Subcutaneous abdominal adipose tissue (tissue), 5 donors: ENCODE measurements at regions not wholly inside any gene's neighbourhood (a gene's known extent, or its start where the extent isn't known, plus 50 kb on each side); places are given as distances from the start of the nearest gene placed in this dataset.

Experiments
- H3K27ac ChIP-seq: one replicate; pipeline ENCODE4 v1.7.0; 2013; ENCODE audit warnings: low read depth, mild to moderate bottlenecking, inconsistent platforms, low read length, moderate library complexity
- H3K27me3 ChIP-seq, 5 donors: one replicate each; pipeline ENCODE4 v1.7.0; 2013; ENCODE audit warnings: low read length in 5 of 5, inconsistent platforms in 1 of 5; ENCODE audit not compliant: control insufficient read depth in 5 of 5, insufficient read depth in 4 of 5
- H3K36me3 ChIP-seq, 5 donors: one replicate each; pipeline ENCODE4 v1.7.0; 2013; ENCODE audit warnings: low read length in 5 of 5; ENCODE audit not compliant: control insufficient read depth in 5 of 5, insufficient read depth in 5 of 5
- H3K4me1 ChIP-seq, 5 donors: one replicate each; pipeline ENCODE4 v1.7.0; 2013; ENCODE audit warnings: low read length in 5 of 5, mild to moderate bottlenecking in 3 of 5, moderate library complexity in 1 of 5; ENCODE audit not compliant: control insufficient read depth in 5 of 5, insufficient read depth in 5 of 5
- H3K4me3 ChIP-seq, 5 donors: one replicate each; pipeline ENCODE4 v1.7.0; 2013; ENCODE audit warnings: low read length in 5 of 5, low read depth in 1 of 5
- H3K9ac ChIP-seq, 5 donors: one replicate each; pipeline ENCODE4 v1.7.0; 2013; ENCODE audit warnings: low read length in 5 of 5, mild to moderate bottlenecking in 4 of 5, moderate library complexity in 3 of 5
- H3K9me3 ChIP-seq, 5 donors: one replicate each; pipeline ENCODE4 v1.7.0; 2013; ENCODE audit warnings: low read length in 5 of 5; ENCODE audit not compliant: control insufficient read depth in 5 of 5
- donor health status: healthy.
- donor health status: healthy.
- donor health status: healthy.
- donor health status: healthy.
- donor health status: healthy.

GRCh38 chr2:226657340-226658053, 142.1 kb downstream of the IRS1 start:
- Histone ChIP-seq H3K4me3 (no peak overlapping the region), H3K9me3 (no peaks in the 10 kb centered on the region), H3K4me1 (peaks cover 5 to 38% (median 22%) of the 10 kb centered on the region in 5 donors), H3K9ac (no peak overlapping the region), H3K27me3 (peaks cover 0 to 10% (median 4%) of the 10 kb centered on the region in 5 donors), H3K27ac (no peak overlapping the region), H3K36me3 (no peaks in the 10 kb centered on the region)

- no peak overlapping the region for H3K9ac ChIP-seq
Observed at GRCh38 chr2:226656367-226656766, 143.3 kb downstream of the IRS1 start.

GRCh38 chr2:226655871-226656270, 143.7 kb downstream of the IRS1 start:
- no peaks in the 10 kb centered on the region for H3K36me3 ChIP-seq
- H3K27ac ChIP-seq: no peak overlapping the region
- no peak overlapping the region for H3K9ac ChIP-seq
- no peaks in the 10 kb centered on the region for H3K9me3 ChIP-seq
- no peak overlapping the region for H3K4me3 ChIP-seq
- H3K27me3 ChIP-seq: peaks cover 0 to 8% (median 0%) of the 10 kb centered on the region in 5 donors
- H3K4me1 ChIP-seq: peaks cover 2 to 22% (median 10%) of the 10 kb centered on the region in 5 donors

More at GRCh38 chr2:226656367-226656766, 143.3 kb downstream of the IRS1 start:
- Histone ChIP-seq H3K27ac (no peak overlapping the region), H3K27me3 (peaks cover 0 to 4% (median 0%) of the 10 kb centered on the region in 5 donors), H3K9me3 (no peaks in the 10 kb centered on the region), H3K4me3 (no peak overlapping the region), H3K36me3 (no peaks in the 10 kb centered on the region), H3K4me1 (peaks cover 2 to 27% (median 14%) of the 10 kb centered on the region in 5 donors)

GRCh38 chr2:226652983-226653765, 146.4 kb downstream of the IRS1 start:
- Histone ChIP-seq H3K27ac (no peak overlapping the region), H3K9ac (no peak overlapping the region), H3K36me3 (no peaks in the 10 kb centered on the region), H3K9me3 (peaks cover 0 to 6% (median 0%) of the 10 kb centered on the region in 5 donors), H3K4me1 (peaks cover 6 to 24% (median 17%) of the 10 kb centered on the region in 5 donors), H3K27me3 (peaks cover 0 to 9% (median 0%) of the 10 kb centered on the region in 5 donors), H3K4me3 (no peak overlapping the region)

DNA sequence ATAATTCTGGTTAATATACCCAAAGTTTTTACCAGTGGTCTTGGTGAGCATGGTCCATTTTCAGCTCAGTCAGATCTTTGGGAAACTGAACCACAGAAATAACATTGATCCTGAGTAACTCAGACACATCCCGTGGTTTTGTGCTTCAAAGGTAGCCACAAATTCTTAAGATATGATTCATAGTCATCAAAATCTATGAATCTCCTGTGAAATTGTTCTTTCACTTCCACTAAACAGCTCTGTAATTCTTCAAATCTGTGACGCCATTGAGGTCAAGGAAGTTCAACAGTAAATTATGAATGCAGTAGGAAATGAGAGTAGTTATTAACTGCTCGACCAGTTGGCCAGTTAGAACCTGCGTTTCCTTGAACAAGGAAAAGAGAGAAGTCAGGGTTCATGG, 147.3 kb downstream of the IRS1 start:
- H3K27ac ChIP-seq: no peak overlapping the region
- H3K9ac ChIP-seq: no peak overlapping the region
- H3K4me1 ChIP-seq: peaks cover 6 to 24% (median 17%) of the 10 kb centered on the region in 5 donors
- peaks cover 0 to 9% (median 0%) of the 10 kb centered on the region in 5 donors for H3K27me3 ChIP-seq
- H3K9me3 ChIP-seq: peaks cover 0 to 6% (median 0%) of the 10 kb centered on the region in 5 donors
- H3K36me3 ChIP-seq: no peaks in the 10 kb centered on the region
- no peak overlapping the region for H3K4me3 ChIP-seq

DNA sequence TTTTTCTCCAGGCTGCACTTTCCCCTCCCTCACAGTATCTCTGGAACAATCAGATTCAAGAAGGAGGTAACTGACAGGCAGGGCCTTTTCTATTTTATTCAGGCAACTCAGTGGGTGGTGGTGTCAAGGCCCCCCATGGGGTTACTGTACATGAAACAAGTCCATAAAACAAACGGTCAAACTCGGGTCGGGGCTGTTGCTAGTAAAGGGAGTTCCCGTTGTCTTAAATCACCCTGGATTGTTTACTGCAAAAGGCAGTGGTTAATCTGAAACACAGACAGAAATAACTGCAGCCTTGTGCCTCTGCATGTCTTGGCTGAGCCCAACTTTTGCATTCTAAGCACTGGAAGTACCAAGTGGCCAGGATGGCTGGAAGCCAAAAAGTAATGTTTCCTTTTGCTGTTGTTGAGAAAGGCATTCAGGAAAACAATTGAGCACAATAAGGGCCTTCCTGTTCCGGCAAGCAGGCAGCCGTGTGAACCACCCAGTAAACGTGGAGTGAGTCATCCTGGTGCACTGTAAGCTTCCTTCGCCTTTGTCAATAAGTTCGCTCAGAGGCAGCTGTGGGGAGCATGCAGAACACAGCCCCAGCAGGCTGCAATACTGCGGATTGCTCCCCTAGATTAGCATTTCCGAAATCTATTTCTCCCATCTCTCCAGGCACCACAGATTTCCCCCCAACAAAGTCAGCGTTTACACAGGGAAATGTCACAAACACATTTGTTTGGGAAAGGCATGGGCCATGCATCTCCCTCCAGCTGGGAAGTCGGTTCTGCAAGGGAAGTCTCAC, 149.6 kb downstream of the IRS1 start:
- peaks cover 6 to 17% (median 13%) of the 10 kb centered on the region in 5 donors for H3K4me1 ChIP-seq
- no peak overlapping the region for H3K9ac ChIP-seq
- H3K4me3 ChIP-seq: peak overlapping the region in 1 of 5 donors; percentile 18
- H3K9me3 ChIP-seq: peaks cover 0 to 6% (median 0%) of the 10 kb centered on the region in 5 donors
- H3K27me3 ChIP-seq: peaks cover 0 to 18% (median 0%) of the 10 kb centered on the region in 5 donors
- H3K27ac ChIP-seq: peak overlapping the region; percentile 2
- H3K36me3 ChIP-seq: no peaks in the 10 kb centered on the region

DNA sequence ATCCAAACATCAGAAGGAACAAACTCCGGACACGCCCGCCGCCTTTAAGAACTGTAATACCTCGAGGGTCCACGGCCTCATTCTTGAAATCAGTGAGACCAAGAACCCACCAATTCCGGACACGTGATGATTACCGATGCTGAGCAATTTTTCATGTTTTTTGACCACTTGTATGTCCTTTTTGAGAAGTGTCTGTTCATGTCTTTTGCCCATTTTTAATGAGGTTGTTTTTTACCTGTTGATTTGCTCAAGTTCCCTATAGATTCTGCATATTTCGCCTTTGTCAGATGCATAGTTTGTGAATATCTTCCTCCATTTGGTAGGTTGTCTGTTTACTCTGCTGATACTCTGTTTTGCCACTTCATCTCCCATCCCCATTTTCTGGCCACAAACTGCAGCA, 150.4 kb downstream of the IRS1 start:
- peaks cover 0 to 18% (median 0%) of the 10 kb centered on the region in 5 donors for H3K27me3 ChIP-seq
- no peaks in the 10 kb centered on the region for H3K36me3 ChIP-seq
- no peak overlapping the region for H3K27ac ChIP-seq
- peaks cover 9 to 21% (median 19%) of the 10 kb centered on the region in 5 donors for H3K4me1 ChIP-seq
- H3K4me3 ChIP-seq: peak overlapping the region in 1 of 5 donors; percentile 1
- no peak overlapping the region for H3K9ac ChIP-seq
- H3K9me3 ChIP-seq: peaks cover 0 to 6% (median 0%) of the 10 kb centered on the region in 5 donors

DNA sequence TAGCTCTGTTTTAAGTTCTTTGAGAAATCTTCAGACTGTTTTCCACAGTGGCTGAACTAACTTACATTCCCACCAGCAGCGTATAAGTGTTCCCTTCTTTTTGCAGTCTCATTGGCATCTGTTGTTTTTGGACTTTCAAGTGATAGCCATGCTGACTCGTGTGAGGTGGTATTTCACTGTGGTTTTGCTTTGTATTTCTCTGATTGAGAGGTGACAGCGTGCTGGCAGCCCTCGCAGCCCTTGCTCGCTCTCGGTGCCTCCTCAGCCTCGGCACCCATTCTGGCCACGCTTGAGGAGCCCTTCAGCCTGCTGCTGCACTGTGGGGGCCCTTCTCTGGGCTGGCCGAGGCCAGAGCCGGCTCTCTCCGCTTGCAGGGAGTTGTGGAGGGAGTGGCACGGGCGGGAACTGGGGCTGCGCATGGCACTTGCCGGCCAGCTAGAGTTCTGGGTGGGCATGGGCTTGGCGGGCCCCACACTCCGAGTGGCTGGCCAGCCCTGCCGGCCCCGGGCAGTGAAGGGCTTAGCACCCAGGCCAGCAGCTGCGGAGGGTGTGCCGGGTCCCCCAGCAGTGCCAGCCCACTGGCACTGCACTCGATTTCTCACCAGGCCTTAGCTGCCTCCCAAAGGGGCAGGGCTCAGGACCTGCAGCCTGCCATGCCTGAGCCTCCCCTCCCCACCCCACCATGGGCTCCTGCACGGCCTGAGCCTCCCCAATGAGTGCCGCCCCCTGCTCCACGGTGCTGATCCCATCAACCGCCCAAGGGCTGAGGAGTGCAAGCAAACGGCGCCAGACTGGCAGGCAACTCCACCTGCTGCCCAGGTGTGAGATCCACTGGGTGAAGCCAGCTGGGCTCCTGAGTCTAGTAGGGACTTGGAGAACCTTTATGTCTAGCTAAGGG, 151.8 kb downstream of the IRS1 start:
- Histone ChIP-seq H3K36me3 (no peaks in the 10 kb centered on the region), H3K4me1 (peaks cover 11 to 27% (median 24%) of the 10 kb centered on the region in 5 donors), H3K9ac (no peak overlapping the region), H3K27ac (no peak overlapping the region), H3K27me3 (peaks cover 0 to 14% (median 0%) of the 10 kb centered on the region in 5 donors), H3K9me3 (peaks cover 0 to 6% (median 0%) of the 10 kb centered on the region in 5 donors), H3K4me3 (no peak overlapping the region)

DNA sequence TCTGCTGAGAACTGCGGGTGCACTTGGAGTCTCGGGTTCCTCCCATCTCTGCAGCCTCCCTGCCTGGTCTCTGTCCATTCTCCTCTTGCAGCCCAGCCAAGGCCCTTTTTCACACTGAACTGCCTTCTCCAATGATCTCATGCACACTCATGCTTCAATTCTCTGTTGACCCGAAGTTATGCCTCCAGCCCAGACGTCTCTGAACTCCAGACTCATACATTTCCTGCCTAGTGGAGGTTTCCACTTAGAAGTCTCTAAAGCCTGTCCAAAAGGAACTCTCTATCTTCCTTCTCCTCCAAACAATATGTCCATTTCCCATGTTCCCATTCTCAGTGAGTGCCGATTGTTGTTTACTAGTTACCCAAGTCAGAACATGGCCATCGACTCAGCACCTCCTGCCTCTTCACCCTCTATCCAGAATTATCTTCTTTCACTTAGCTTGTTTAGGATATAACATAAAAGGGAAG, 155.2 kb downstream of the IRS1 start:
- H3K27ac ChIP-seq: no peak overlapping the region
- no peak overlapping the region for H3K4me3 ChIP-seq
- H3K9ac ChIP-seq: no peak overlapping the region
- peaks cover 4 to 20% (median 10%) of the 10 kb centered on the region in 5 donors for H3K9me3 ChIP-seq
- peaks cover 0 to 9% (median 0%) of the 10 kb centered on the region in 5 donors for H3K27me3 ChIP-seq
- H3K36me3 ChIP-seq: no peaks in the 10 kb centered on the region
- H3K4me1 ChIP-seq: peaks cover 6 to 16% (median 11%) of the 10 kb centered on the region in 5 donors
